ENCODE measurements at regions not wholly inside any gene's neighbourhood (a gene's known extent, or its start where the extent isn't known, plus 50 kb on each side); places are given as distances from the start of the nearest gene placed in this dataset.

DNA sequence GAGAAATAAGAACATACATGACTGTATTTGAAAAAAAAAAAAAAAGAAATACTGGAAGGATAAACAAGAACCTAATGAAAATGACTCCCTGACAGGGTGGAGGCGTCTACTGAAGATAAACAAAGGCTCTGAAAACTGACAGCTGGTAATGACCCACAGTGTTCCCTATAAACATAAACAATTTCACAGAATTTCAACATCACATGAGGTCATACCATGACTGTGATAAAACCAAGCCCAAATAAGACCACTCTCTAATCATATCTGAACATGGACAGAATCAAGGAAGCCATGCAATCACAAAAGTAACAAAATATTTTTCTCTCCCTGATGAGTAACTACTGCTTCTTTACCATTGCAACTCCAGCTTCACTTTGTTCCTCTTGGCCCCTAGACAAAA is 159.3 kb downstream of the FAM124B start:
- Mint-ChIP-seq H3K27me3 (ENCODE audit: low read depth, unreplicated experiment) (no peaks in the 10 kb centered on the region), H3K4me3 (ENCODE audit: unreplicated experiment) (no peak overlapping the region), H3K9me3 (ENCODE audit: unreplicated experiment) (no peaks in the 10 kb centered on the region), H3K4me1 (ENCODE audit: low read depth, unreplicated experiment) (no peaks in the 10 kb centered on the region), H3K27ac (ENCODE audit: unreplicated experiment) (no peak overlapping the region), H3K36me3 (ENCODE audit: low read depth, unreplicated experiment) (no peaks in the 10 kb centered on the region)
- DNase-seq (ENCODE audit: low read depth) (no peak), FAIRE-seq (peak; percentile 5)
- no peaks in the 10 kb centered on the region for H3K9me3 ChIP-seq (ENCODE audit: insufficient read depth, low read depth, low read length)
- TF ChIP-seq EZH2 (IDR thresholded peaks at IDR 0.05; ENCODE audit: insufficient read depth, low read length) (no peak), CTCF (IDR thresholded peaks at IDR 0.05; ENCODE audit: insufficient read depth, low read depth, low read length) (no peak)
- no peaks in the 10 kb centered on the region for H3K36me3 ChIP-seq (ENCODE audit: insufficient read depth, low read length)
- H3K27ac ChIP-seq (ENCODE audit: low read depth, low read length) = no peak overlapping the region
- no peak overlapping the region for H3K4me3 ChIP-seq (ENCODE audit: insufficient read depth, low read depth, low read length)
- H3K79me2 ChIP-seq (ENCODE audit: insufficient read depth, low read length) = no peaks in the 10 kb centered on the region
- H3K4me2 ChIP-seq (ENCODE audit: low read length) = no peak overlapping the region
- no peaks in the 10 kb centered on the region for H3K4me1 ChIP-seq (ENCODE audit: insufficient read depth, low read length)
- H3K27me3 ChIP-seq (ENCODE audit: insufficient read depth, low read length) = no peaks in the 10 kb centered on the region
- H4K20me1 ChIP-seq (ENCODE audit: insufficient read depth, low read length) = no peaks in the 10 kb centered on the region
- no peak overlapping the region for H2AFZ ChIP-seq (ENCODE audit: low read depth, low read length)
- H3K9ac ChIP-seq (ENCODE audit: low read length) = no peak overlapping the region

- Histone ChIP-seq H4K20me1 (ENCODE audit: insufficient read depth, low read length) (no peaks in the 10 kb centered on the region), H3K4me3 (ENCODE audit: insufficient read depth, low read depth, low read length) (no peak overlapping the region), H2AFZ (ENCODE audit: low read depth, low read length) (no peak overlapping the region), H3K9me3 (ENCODE audit: insufficient read depth, low read depth, low read length) (no peaks in the 10 kb centered on the region), H3K27me3 (ENCODE audit: insufficient read depth, low read length) (no peaks in the 10 kb centered on the region), H3K9ac (ENCODE audit: low read length) (no peak overlapping the region), H3K27ac (ENCODE audit: low read depth, low read length) (no peak overlapping the region), H3K4me1 (ENCODE audit: insufficient read depth, low read length) (no peaks in the 10 kb centered on the region), H3K36me3 (ENCODE audit: insufficient read depth, low read length) (no peaks in the 10 kb centered on the region), H3K79me2 (ENCODE audit: insufficient read depth, low read length) (no peaks in the 10 kb centered on the region), H3K4me2 (ENCODE audit: low read length) (no peak overlapping the region)
- DNase-seq (ENCODE audit: low read depth) (no peak), FAIRE-seq (no peak)
- Mint-ChIP-seq H3K4me1 (ENCODE audit: low read depth, unreplicated experiment) (no peaks in the 10 kb centered on the region), H3K9me3 (ENCODE audit: unreplicated experiment) (no peaks in the 10 kb centered on the region), H3K4me3 (ENCODE audit: unreplicated experiment) (no peak overlapping the region), H3K27me3 (ENCODE audit: low read depth, unreplicated experiment) (no peaks in the 10 kb centered on the region), H3K27ac (ENCODE audit: unreplicated experiment) (no peak overlapping the region), H3K36me3 (ENCODE audit: low read depth, unreplicated experiment) (no peaks in the 10 kb centered on the region)
- TF ChIP-seq EZH2 (IDR thresholded peaks at IDR 0.05; ENCODE audit: insufficient read depth, low read length) = no peak
- no peak for TF ChIP-seq CTCF (IDR thresholded peaks at IDR 0.05; ENCODE audit: insufficient read depth, low read depth, low read length)
These were observed 160.1 kb downstream of the FAM124B start for GRCh38 chr2:224241812-224242211.

DNA sequence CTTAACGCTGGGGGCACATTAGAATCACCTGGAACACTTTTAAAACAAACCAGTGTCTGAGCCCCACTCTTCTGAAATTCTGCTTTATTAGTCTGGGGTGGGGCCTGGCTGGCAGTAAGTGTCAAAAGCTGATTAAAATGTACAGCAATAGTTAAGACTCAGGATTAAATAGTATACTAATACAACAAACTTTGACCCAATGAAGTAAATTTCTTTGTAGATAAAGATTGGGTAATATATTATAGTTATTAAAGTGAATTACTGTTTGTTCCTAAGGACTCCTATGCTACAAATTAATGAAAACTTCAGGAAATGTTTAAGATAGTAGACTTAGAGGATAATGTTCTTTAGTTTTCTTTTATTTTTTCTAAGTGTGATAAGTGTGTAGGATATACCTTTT is 160.9 kb downstream of the FAM124B start:
- DNase-seq (ENCODE audit: low read depth) (no peak), FAIRE-seq (no peak)
- H3K27ac Mint-ChIP-seq (ENCODE audit: unreplicated experiment) = no peak overlapping the region
- no peaks in the 10 kb centered on the region for H3K4me1 ChIP-seq (ENCODE audit: insufficient read depth, low read length)
- H3K4me2 ChIP-seq (ENCODE audit: low read length) = no peak overlapping the region
- H3K4me3 Mint-ChIP-seq (ENCODE audit: unreplicated experiment) = no peak overlapping the region
- no peaks in the 10 kb centered on the region for H3K9me3 ChIP-seq (ENCODE audit: insufficient read depth, low read depth, low read length)
- no peak overlapping the region for H3K27ac ChIP-seq (ENCODE audit: low read depth, low read length)
- H3K36me3 Mint-ChIP-seq (ENCODE audit: low read depth, unreplicated experiment) = no peaks in the 10 kb centered on the region
- H3K79me2 ChIP-seq (ENCODE audit: insufficient read depth, low read length) = no peaks in the 10 kb centered on the region
- TF ChIP-seq CTCF (IDR thresholded peaks at IDR 0.05; ENCODE audit: insufficient read depth, low read depth, low read length) = no peak
- no peak for TF ChIP-seq EZH2 (IDR thresholded peaks at IDR 0.05; ENCODE audit: insufficient read depth, low read length)
- H3K9me3 Mint-ChIP-seq (ENCODE audit: unreplicated experiment) = no peaks in the 10 kb centered on the region
- no peaks in the 10 kb centered on the region for H3K36me3 ChIP-seq (ENCODE audit: insufficient read depth, low read length)
- no peaks in the 10 kb centered on the region for H4K20me1 ChIP-seq (ENCODE audit: insufficient read depth, low read length)
- H3K9ac ChIP-seq (ENCODE audit: low read length) = no peak overlapping the region
- no peak overlapping the region for H2AFZ ChIP-seq (ENCODE audit: low read depth, low read length)
- no peaks in the 10 kb centered on the region for H3K27me3 Mint-ChIP-seq (ENCODE audit: low read depth, unreplicated experiment)
- H3K4me1 Mint-ChIP-seq (ENCODE audit: low read depth, unreplicated experiment) = no peaks in the 10 kb centered on the region
- no peak overlapping the region for H3K4me3 ChIP-seq (ENCODE audit: insufficient read depth, low read depth, low read length)
- H3K27me3 ChIP-seq (ENCODE audit: insufficient read depth, low read length) = no peaks in the 10 kb centered on the region

Data from astrocyte (in vitro differentiated cells and primary cell).